Liver (tissue), 8 donors: ENCODE measurements at regions not wholly inside any gene's neighbourhood (a gene's known extent, or its start where the extent isn't known, plus 50 kb on each side); places are given as distances from the start of the nearest gene placed in this dataset.

Experiments used
- DNase-seq: peaks from one replicate; pipeline ENCODE4 v3.0.0-alpha.2; 2017; ENCODE audit warnings: low spot score
- H3K27ac ChIP-seq, 2 donors: one replicate each; pipeline ENCODE4 v1.7.0; 2013; ENCODE audit warnings: inconsistent platforms in 2 of 2, low read length in 2 of 2, control low read depth in 1 of 2, low read depth in 1 of 2, mild to moderate bottlenecking in 1 of 2
- H3K27me3 ChIP-seq, 4 donors: one replicate each; pipeline versions ENCODE4 v1.6.1 to v1.7.0; 2013; ENCODE audit warnings: low read length in 3 of 4, inconsistent platforms in 1 of 4, mild to moderate bottlenecking in 1 of 4, moderate library complexity in 1 of 4; ENCODE audit not compliant: control insufficient read depth in 4 of 4, insufficient read depth in 4 of 4
- H3K36me3 ChIP-seq, 4 donors: one replicate each; pipeline versions ENCODE4 v1.6.1 to v1.7.0; 2013; ENCODE audit warnings: low read length in 3 of 4, mild to moderate bottlenecking in 3 of 4, low read depth in 1 of 4, moderate library complexity in 1 of 4; ENCODE audit not compliant: control insufficient read depth in 4 of 4, insufficient read depth in 3 of 4
- H3K4me1 ChIP-seq, 4 donors: one replicate each; pipeline versions ENCODE4 v1.6.1 to v1.7.0; 2013; ENCODE audit warnings: low read length in 3 of 4, mild to moderate bottlenecking in 3 of 4, moderate library complexity in 1 of 4; ENCODE audit not compliant: control insufficient read depth in 4 of 4, insufficient read depth in 4 of 4
- H3K4me3 ChIP-seq, 3 donors: one replicate each; pipeline versions ENCODE4 v1.6.1 to v1.7.0; 2013; ENCODE audit warnings: low read length in 3 of 3, control low read depth in 1 of 3, low read depth in 1 of 3, mild to moderate bottlenecking in 1 of 3
- H3K9ac ChIP-seq, 2 donors: one replicate each; pipeline ENCODE4 v1.7.0; 2013; ENCODE audit warnings: low read length in 2 of 2, mild to moderate bottlenecking in 2 of 2, moderate library complexity in 2 of 2, control low read depth in 1 of 2, low read depth in 1 of 2
- H3K9me3 ChIP-seq, 4 donors: one replicate each; pipeline versions ENCODE4 v1.6.1 to v1.7.0; 2013; ENCODE audit warnings: low read length in 3 of 4; ENCODE audit not compliant: control insufficient read depth in 4 of 4
- CTCF ChIP-seq: fragments of 150-350 bp; IDR thresholded peaks from 2 replicates; pipeline ENCODE4 v1.5.1; 2017; ENCODE audit warnings: improper control_type of control experiment, low read depth, low read length; ENCODE audit not compliant: missing input control
- EGR1 ChIP-seq, 2 donors: IDR thresholded peaks; 2 replicates each; pipeline ENCODE4 v1.6.1; 2016 to 2018; ENCODE audit warnings: antibody characterized with exemption in 2 of 2, low read depth in 2 of 2
- FOXA1 ChIP-seq: IDR thresholded peaks from 2 replicates; pipeline ENCODE4 v1.6.1; 2016; ENCODE audit warnings: antibody characterized with exemption
- FOXA2 ChIP-seq: IDR thresholded peaks from 2 replicates; pipeline ENCODE4 v1.6.1; 2016; ENCODE audit warnings: antibody characterized with exemption
- GABPA ChIP-seq, 2 donors: IDR thresholded peaks in 1 of 2; conservative IDR thresholded peaks in 1 of 2; 2 replicates each; pipeline ENCODE4 v1.6.1; 2016; ENCODE audit warnings: antibody characterized with exemption in 2 of 2, mild to moderate bottlenecking in 1 of 2, moderate library complexity in 1 of 2
- HNF4A ChIP-seq, 2 donors: conservative IDR thresholded peaks; 2 replicates each; pipeline ENCODE4 v1.6.1; 2016; ENCODE audit warnings: antibody characterized with exemption in 2 of 2, mild to moderate bottlenecking in 2 of 2
- HNF4G ChIP-seq: IDR thresholded peaks from 2 replicates; pipeline ENCODE4 v1.6.1; 2016; ENCODE audit warnings: antibody characterized with exemption
- JUND ChIP-seq, 2 donors: IDR thresholded peaks; 2 replicates each; pipeline ENCODE4 v1.6.1; 2016; ENCODE audit warnings: antibody characterized with exemption in 2 of 2
- NR2F2 ChIP-seq: IDR thresholded peaks from 2 replicates; pipeline ENCODE4 v1.6.1; 2016; ENCODE audit warnings: antibody characterized with exemption
- RAD21 ChIP-seq, 2 donors: IDR thresholded peaks; 2 replicates each; pipeline ENCODE4 v1.6.1; 2016; ENCODE audit warnings: antibody characterized with exemption in 2 of 2, mild to moderate bottlenecking in 2 of 2
- RXRA ChIP-seq, 2 donors: IDR thresholded peaks; 2 replicates each; pipeline ENCODE4 v1.6.1; 2017 to 2018; ENCODE audit warnings: antibody characterized with exemption in 2 of 2, mild to moderate bottlenecking in 1 of 2
- SP1 ChIP-seq: IDR thresholded peaks from 2 replicates; pipeline ENCODE4 v1.6.1; 2018; ENCODE audit warnings: antibody characterized with exemption, mild to moderate bottlenecking
- TAF1 ChIP-seq: conservative IDR thresholded peaks from 2 replicates; pipeline ENCODE4 v1.6.1; 2016; ENCODE audit warnings: antibody characterized with exemption, mild to moderate bottlenecking
- YY1 ChIP-seq: IDR thresholded peaks from 2 replicates; pipeline ENCODE4 v1.6.1; 2016; ENCODE audit warnings: antibody characterized with exemption, mild to moderate bottlenecking
- ZBTB33 ChIP-seq: IDR thresholded peaks from 2 replicates; pipeline ENCODE4 v1.6.1; 2016; ENCODE audit warnings: antibody characterized with exemption
- WGBS: extraction: QIAGEN DNeasy Blood & Tissue Kit; methylation state at CpG from one replicate; pipeline ENCODE4 v1.1.7; 2013; 5-methylcytosine and 5-hydroxymethylcytosine counted together
- TF ChIP-seq, protein P1 (sequence below): IDR thresholded peaks from 2 replicates; pipeline ENCODE4 v1.6.1; 2016; ENCODE audit warnings: antibody characterized with exemption
- TF ChIP-seq, protein P2 (sequence below): IDR thresholded peaks from 2 replicates; pipeline ENCODE4 v1.6.1; 2016; ENCODE audit warnings: antibody characterized with exemption, mild to moderate bottlenecking
- TF ChIP-seq, protein P3 (sequence below): IDR thresholded peaks from 2 replicates; pipeline ENCODE4 v1.6.1; 2016; ENCODE audit warnings: antibody characterized with exemption
- donor health status: healthy.
- donor health status: healthy.
- donor health status: healthy.
- donor health status: healthy.
- donor health status: healthy.

DNA sequence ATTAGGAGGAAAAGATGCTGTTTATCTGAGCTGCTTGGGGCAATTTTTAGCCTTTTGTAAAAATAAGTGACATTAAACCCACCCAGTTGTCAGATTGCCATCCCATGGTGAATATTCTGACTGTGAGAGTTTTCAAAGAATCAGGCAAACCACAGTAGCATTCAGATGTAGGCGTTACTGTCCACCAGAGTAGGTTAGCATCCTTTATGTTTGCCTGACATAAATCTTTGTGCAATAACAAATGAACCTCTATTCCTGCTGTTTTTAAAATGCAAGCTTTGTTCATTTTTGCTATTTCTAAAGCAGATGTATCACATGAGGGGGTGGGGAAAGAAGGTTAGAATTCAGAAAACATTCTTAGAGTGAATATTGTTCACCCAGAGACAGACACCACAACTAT, 427.8 kb downstream of the CDH9 start:
- 72% methylated on average over 1 of the region's 1 CpG for WGBS
- Histone ChIP-seq H3K4me3 (no peak overlapping the region), H3K4me1 (no peaks in the 10 kb centered on the region), H3K9me3 (no peaks in the 10 kb centered on the region), H3K36me3 (no peaks in the 10 kb centered on the region), H3K9ac (no peak overlapping the region), H3K27me3 (no peaks in the 10 kb centered on the region), H3K27ac (no peak overlapping the region)
- DNase-seq: no peak
- no peak for TF ChIP-seq CTCF
- no peak for TF ChIP-seq JUND (IDR thresholded peaks at IDR 0.05)
- no peak for TF ChIP-seq YY1
- no peak for TF ChIP-seq RAD21 (IDR thresholded peaks at IDR 0.05)
- TF ChIP-seq ZBTB33: no peak
- TF ChIP-seq GABPA (IDR thresholded peaks at IDR 0.05 in 1 of 2, conservative IDR thresholded peaks at IDR 0.05 in 1 of 2): no peak
- TF ChIP-seq EGR1 (IDR thresholded peaks at IDR 0.05; ENCODE audit: low read depth in 2 of 2): no peak
- TF ChIP-seq HNF4G: no peak
- no peak for TF ChIP-seq RXRA (IDR thresholded peaks at IDR 0.05)
- TF ChIP-seq, protein P1, sequence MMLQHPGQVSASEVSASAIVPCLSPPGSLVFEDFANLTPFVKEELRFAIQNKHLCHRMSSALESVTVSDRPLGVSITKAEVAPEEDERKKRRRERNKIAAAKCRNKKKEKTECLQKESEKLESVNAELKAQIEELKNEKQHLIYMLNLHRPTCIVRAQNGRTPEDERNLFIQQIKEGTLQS: no peak
- TF ChIP-seq FOXA2: no peak
- no peak for TF ChIP-seq TAF1
- TF ChIP-seq, protein P2, sequence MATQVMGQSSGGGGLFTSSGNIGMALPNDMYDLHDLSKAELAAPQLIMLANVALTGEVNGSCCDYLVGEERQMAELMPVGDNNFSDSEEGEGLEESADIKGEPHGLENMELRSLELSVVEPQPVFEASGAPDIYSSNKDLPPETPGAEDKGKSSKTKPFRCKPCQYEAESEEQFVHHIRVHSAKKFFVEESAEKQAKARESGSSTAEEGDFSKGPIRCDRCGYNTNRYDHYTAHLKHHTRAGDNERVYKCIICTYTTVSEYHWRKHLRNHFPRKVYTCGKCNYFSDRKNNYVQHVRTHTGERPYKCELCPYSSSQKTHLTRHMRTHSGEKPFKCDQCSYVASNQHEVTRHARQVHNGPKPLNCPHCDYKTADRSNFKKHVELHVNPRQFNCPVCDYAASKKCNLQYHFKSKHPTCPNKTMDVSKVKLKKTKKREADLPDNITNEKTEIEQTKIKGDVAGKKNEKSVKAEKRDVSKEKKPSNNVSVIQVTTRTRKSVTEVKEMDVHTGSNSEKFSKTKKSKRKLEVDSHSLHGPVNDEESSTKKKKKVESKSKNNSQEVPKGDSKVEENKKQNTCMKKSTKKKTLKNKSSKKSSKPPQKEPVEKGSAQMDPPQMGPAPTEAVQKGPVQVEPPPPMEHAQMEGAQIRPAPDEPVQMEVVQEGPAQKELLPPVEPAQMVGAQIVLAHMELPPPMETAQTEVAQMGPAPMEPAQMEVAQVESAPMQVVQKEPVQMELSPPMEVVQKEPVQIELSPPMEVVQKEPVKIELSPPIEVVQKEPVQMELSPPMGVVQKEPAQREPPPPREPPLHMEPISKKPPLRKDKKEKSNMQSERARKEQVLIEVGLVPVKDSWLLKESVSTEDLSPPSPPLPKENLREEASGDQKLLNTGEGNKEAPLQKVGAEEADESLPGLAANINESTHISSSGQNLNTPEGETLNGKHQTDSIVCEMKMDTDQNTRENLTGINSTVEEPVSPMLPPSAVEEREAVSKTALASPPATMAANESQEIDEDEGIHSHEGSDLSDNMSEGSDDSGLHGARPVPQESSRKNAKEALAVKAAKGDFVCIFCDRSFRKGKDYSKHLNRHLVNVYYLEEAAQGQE: no peak
- TF ChIP-seq, protein P3, sequence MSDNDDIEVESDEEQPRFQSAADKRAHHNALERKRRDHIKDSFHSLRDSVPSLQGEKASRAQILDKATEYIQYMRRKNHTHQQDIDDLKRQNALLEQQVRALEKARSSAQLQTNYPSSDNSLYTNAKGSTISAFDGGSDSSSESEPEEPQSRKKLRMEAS: no peak
- TF ChIP-seq FOXA1: no peak
- TF ChIP-seq HNF4A (conservative IDR thresholded peaks at IDR 0.05): no peak

DNA sequence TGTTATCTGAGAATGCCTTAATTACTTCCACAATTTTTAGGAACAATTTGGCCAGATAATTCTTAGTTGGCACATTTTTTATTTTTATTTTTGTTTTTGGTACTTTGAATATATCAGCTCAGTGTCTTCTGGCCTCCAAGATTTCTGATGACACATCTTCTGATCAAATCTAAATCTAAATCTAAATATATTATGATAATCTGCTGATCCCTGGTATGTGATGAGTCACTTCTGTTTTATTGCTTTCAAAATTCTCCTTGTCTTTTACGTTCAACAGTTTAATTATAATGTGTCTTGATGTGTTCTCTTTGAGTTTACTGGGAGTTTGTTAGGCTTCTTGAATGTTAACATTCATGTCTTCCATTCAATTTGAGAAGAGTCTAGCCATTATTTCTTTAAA, 436.8 kb downstream of the CDH9 start:
- TF ChIP-seq JUND (IDR thresholded peaks at IDR 0.05): no peak
- no peak for TF ChIP-seq ZBTB33
- TF ChIP-seq HNF4A (conservative IDR thresholded peaks at IDR 0.05): no peak
- no peak for TF ChIP-seq HNF4G
- TF ChIP-seq, protein P1: no peak
- TF ChIP-seq FOXA2: no peak
- TF ChIP-seq, protein P2: no peak
- TF ChIP-seq SP1: no peak
- TF ChIP-seq FOXA1: no peak
- TF ChIP-seq NR2F2: no peak
- no peaks in the 10 kb centered on the region for H3K9me3 ChIP-seq
- DNase-seq: no peak
- no peak overlapping the region for H3K4me3 ChIP-seq
- H3K9ac ChIP-seq: no peak overlapping the region
- H3K4me1 ChIP-seq: no peaks in the 10 kb centered on the region
- no peak overlapping the region for H3K27ac ChIP-seq
- no peaks in the 10 kb centered on the region for H3K27me3 ChIP-seq
- WGBS: 71% methylated on average over 1 of the region's 1 CpG
- H3K36me3 ChIP-seq: no peaks in the 10 kb centered on the region
